GM21529 (cell line): ENCODE measurements at regions not wholly inside any gene's neighbourhood (a gene's known extent, or its start where the extent isn't known, plus 50 kb on each side); places are given as distances from the start of the nearest gene placed in this dataset.
"Not testable (repeated sequence)": the region's sequence is repeated elsewhere in the genome, so short reads cannot be mapped to it uniquely, and the experiment has no call there.

Experiments used
- ATAC-seq: cut with Tn5 transposase; IDR thresholded peaks from one replicate; pipeline ENCODE4 v1.9.1; 2021; ENCODE audit not compliant: unreplicated experiment

DNA sequence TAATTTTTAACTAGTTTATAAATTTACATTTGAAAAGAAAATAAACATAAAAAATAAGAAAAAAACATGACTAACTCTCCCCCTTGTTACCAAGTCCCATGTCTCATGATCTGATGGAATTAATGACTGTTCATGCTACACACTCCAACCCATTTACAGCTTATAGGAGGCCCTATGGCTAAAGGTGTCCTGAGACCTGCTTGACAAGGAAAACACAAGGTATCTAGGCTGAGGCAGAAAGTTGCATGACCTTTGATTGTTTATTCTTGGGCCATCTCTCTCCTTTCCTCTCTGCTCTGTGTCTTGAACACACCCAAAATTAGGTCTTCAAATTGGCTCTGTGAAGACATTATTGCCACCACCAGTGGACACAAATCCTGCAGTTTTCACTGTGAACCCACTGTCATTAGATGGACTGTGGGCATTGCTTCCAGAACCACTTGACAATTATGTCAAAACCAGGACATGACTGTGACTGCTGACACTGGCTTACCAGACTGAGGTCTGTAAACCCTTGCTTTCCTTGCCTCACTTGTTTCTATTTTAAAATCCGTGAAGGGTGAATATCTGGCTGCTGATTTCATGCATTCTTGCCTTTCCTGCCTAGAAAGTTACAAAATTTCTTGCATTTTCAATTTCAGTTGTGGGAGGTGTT is 386.5 kb upstream of the SPRY2 start:
- ATAC-seq: no peak

- ATAC-seq: no peak
These were observed 385.9 kb upstream of the SPRY2 start for GRCh38 chr13:80726868-80727267.

- no peak for ATAC-seq
These were observed 380.8 kb upstream of the SPRY2 start for GRCh38 chr13:80721689-80722088.

DNA sequence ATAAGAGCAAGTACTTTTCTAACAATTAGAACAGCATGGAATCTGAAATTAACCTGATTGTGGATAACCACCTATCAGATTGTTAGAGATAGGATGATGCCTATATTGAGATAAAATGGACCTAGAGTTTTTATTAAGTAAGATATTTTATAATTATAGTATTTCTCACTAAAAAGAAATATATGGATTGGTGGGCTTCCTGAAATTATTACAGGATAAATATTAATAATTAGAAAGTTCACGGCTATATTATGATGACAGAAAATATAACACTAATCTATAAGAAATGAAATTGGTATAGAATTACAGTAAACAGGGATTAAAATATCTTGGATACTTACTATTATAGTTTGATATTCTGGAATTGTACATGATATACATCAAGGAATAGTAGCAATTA is 378.0 kb upstream of the SPRY2 start:
- no peak for ATAC-seq

- ATAC-seq: no peak
These were observed 376.9 kb upstream of the SPRY2 start for GRCh38 chr13:80717776-80718175.

DNA sequence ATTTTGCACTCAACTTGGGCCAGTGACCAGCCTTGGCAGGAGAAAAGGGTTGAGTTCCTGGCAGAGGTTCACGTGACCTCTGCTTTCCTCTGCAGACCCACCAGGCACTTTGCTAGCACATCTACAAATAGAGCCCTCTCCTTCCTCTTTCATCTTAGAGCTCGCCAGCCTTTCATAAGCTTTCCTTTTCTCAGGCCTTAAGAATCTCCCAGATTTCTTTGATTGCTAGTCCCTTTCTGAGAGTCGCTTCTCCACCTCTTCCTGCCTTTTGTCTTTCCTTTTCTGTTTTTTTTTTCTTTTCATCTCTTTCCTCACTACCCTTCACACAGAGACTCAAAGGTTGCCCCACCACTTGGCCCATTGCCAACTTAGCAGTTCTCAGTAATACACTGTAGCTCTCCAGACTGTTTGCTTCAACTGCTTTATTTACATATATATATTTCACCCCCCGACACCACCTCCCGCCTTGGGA is 375.7 kb upstream of the SPRY2 start:
- ATAC-seq: no peak

GRCh38 chr13:80712026-80712425 is 371.1 kb upstream of the SPRY2 start:
- no peak for ATAC-seq

GRCh38 chr13:80708791-80709190 is 367.9 kb upstream of the SPRY2 start:
- ATAC-seq: no peak

- no peak for ATAC-seq
These were observed 366.4 kb upstream of the SPRY2 start for GRCh38 chr13:80707000-80707983.

- no peak for ATAC-seq
These were observed 365.2 kb upstream of the SPRY2 start for GRCh38 chr13:80706164-80706471.

DNA sequence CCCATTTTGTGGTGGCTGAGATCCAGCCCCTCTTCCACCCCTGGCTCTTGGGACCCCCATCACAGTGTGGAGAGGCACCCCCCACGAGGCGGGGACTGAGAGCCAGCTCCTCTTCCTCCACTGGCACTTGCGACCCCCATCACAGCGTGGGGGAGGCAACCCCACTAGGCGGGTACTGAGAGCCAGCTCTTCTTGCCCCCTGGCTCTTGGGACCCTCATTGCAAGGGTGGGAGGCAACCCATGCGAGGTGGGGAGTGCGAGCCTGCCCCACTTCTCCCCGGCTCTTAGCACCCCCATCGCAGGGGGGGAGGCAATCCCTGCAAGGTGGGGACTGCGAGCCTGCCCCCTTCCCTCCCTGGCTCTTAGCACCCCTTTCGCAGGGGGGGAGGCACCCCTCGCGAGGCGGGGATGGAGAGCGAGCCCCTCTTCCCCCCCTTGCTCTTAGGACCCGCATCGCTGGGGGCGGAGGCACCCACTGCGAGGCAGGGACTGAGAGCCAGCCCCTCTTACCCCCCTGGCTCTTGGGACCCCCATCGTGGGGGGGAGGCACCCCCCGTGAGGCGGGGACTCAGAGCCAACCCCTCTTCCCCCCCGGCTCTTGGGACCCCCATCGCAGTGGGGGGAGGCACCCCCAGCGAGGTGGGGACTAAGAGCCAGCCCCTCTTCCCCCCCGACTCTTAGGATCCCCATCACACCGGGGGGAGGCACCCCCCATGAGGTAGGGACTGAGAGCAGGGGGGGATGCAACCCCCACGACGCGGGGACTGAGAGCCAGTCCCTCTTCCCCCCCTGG is 364.6 kb upstream of the SPRY2 start:
- no peak for ATAC-seq

DNA sequence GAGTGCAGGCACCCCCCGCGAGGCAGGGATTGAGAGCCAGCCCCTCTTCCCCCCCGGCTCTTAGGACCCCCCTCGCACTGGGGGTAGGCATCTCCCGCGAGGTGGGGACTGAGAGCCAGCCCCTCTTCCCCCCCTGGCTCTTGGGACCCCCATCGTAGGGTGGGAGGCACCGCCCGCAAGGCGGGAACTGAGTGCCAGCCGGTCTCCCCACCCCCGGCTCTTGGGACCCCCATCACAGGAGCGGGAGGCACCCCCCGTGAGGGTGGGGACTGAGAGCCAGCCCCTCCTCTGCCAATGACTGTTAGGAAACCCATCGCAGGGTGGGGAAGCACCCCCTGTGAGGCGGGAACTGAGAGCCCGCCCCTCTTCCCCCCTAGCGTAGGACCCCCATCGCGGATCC is 363.4 kb upstream of the SPRY2 start:
- ATAC-seq: no peak

GRCh38 chr13:80695841-80696240 is 354.9 kb upstream of the SPRY2 start:
- no peak for ATAC-seq

- ATAC-seq: not testable (repeated sequence)
These were observed 350.9 kb upstream of the SPRY2 start for GRCh38 chr13:80691814-80692213.

DNA sequence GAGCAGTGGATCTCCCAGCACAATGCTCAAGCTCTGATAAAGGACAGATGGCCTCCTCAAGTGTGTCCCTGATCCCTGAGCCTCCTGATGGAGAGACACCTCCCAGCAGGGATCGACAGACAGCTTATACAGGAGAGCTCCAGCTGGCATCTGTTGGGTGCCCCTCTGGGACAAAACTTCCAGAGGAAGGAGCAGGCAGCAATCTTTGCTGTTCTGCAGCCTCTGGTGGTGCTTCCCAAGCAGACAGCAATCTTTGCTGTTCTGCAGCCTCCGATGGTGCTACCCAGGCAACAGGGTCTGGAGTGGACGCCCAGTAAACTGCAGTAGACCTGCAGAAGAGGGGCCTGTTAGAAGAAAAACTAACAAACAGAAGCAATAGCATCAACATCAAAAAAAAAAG is 349.3 kb upstream of the SPRY2 start:
- no peak for ATAC-seq

- no peak for ATAC-seq
These were observed 347.7 kb upstream of the SPRY2 start for GRCh38 chr13:80688593-80688992.

GRCh38 chr13:80685942-80686341 is 345.0 kb upstream of the SPRY2 start:
- no peak for ATAC-seq

DNA sequence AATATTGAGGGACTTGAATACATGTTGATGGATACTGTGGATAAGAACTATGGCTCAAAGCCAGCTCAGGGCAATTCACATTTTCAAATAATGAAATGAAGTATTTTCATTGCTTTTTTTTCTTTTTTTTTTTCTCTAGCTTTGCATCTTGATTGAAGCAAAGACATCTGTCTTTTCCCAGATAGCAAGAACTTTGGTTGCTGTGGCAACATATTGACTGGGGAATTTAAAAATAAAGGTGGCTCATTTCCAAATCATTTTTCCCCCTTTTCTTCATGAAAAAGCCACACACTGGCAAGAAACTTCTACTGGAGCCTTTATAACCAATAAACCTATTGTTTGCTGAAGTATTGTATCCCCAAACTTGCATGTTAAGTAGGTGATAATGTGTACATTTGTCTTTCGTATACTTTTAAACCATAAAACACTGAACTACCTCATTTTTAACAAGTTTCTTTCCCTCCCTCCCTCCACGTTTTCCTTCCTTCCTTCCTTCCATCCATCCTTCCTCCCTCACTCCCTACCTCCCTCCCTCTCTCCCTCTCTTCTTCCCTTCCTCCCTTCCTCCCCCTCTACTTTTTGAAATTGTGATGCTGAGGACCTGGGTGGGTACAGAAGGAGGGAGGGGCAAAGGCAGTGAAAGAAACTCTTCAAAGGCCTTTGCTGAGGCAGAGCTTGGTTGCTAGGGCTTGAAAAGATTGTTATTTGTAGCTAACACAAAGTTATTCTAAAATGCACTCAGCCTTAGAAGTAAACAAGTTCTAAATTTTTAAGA is 343.5 kb upstream of the SPRY2 start:
- no peak for ATAC-seq

GRCh38 chr13:80680786-80681366 is 339.9 kb upstream of the SPRY2 start:
- no peak for ATAC-seq

GRCh38 chr13:80679423-80679822 is 338.5 kb upstream of the SPRY2 start:
- no peak for ATAC-seq
